Upper lobe of left lung (tissue), 4 donors: ENCODE measurements at regions not wholly inside any gene's neighbourhood (a gene's known extent, or its start where the extent isn't known, plus 50 kb on each side); places are given as distances from the start of the nearest gene placed in this dataset.

Source experiments
- CTCF ChIP-seq, 6 experiments: fragments of 450-650 bp in 4 of 6; fragments of 200-600 bp in 2 of 6; sonication (generic) in 2 of 6; IDR thresholded peaks; one replicate each; pipeline ENCODE4 v1.5.1; 2016 to 2019; ENCODE audit warnings: antibody characterized with exemption in 6 of 6
- EP300 ChIP-seq, 4 donors: sonication (generic); formaldehyde crosslinking; IDR thresholded peaks; one replicate each; pipeline ENCODE4 v1.5.1; 2017; ENCODE audit warnings: antibody characterized with exemption in 4 of 4, control low read depth in 2 of 4
- POLR2A ChIP-seq, 4 donors: fragments of 450-650 bp; IDR thresholded peaks; one replicate each; pipeline ENCODE4 v1.5.1; 2016 to 2017; ENCODE audit warnings: antibody characterized with exemption in 4 of 4, mild to moderate bottlenecking in 2 of 4

- TF ChIP-seq CTCF (IDR thresholded peaks at IDR 0.05) (no peak), POLR2A (IDR thresholded peaks at IDR 0.05) (no peak), EP300 (IDR thresholded peaks at IDR 0.05) (no peak)
Observed at GRCh38 chr10:4556527-4556926, 269.5 kb upstream of the AKR1E2 start.
